Panc1 (cell line): ENCODE measurements at regions not wholly inside any gene's neighbourhood (a gene's known extent, or its start where the extent isn't known, plus 50 kb on each side); places are given as distances from the start of the nearest gene placed in this dataset.

ENCODE experiments used
- ATAC-seq: fragments of 200-7000 bp; cut with Tn5 transposase; 2 replicates; pipeline ENCODE4 v1.9.1; 2020; ENCODE audit warnings: mild to moderate bottlenecking, moderate library complexity
- BruUV-seq: library from RNA; stranded (reverse); fragments of 400-500 nt; replicated peaks from 2 replicates; lab custom pipeline; 2021; lab: Mats Ljungman, UMichigan
- CTCF ChIA-PET: fragments of 300-600 bp; sonication (Branson Sonifier 250); formaldehyde crosslinking; loops from one replicate; lab custom pipeline; 2022; ENCODE audit warnings: antibody characterized with exemption; lab: Charles Lee
- POLR2A ChIA-PET: fragments of 300-600 bp; sonication (Branson Sonifier 250); formaldehyde crosslinking; loops from one replicate; lab custom pipeline; 2022; ENCODE audit warnings: antibody characterized with exemption; lab: Charles Lee
- DNase-seq: peaks from one replicate; pipeline ENCODE4 v3.0.0-alpha.2; 2010; ENCODE audit warnings: low read depth, low spot score
- H3K27ac ChIP-seq: 2 replicates; pipeline ENCODE4 v1.5.1; 2011; ENCODE audit warnings: mild to moderate bottlenecking, low read length, inconsistent platforms
- H3K27me3 ChIP-seq: fragments of 200-500 bp; sonication (Bioruptor generic); 2 replicates; pipeline ENCODE4 v1.6.0; 2014; ENCODE audit warnings: low read length, inconsistent platforms; ENCODE audit not compliant: control insufficient read depth, insufficient read depth
- H3K36me3 ChIP-seq: fragments of 200-500 bp; sonication (Bioruptor generic); 2 replicates; pipeline ENCODE4 v1.5.1; 2014; ENCODE audit warnings: inconsistent platforms, mild to moderate bottlenecking, low read length, moderate library complexity; ENCODE audit not compliant: control insufficient read depth, insufficient read depth
- H3K4me1 ChIP-seq: 2 replicates; pipeline ENCODE4 v1.5.1; 2011; ENCODE audit warnings: inconsistent platforms, mild to moderate bottlenecking, low read length, moderate library complexity; ENCODE audit not compliant: control insufficient read depth, insufficient read depth
- H3K4me3 ChIP-seq, 2 experiments: 2 replicates each; pipeline ENCODE4 v1.5.1; 2011 to 2012; ENCODE audit warnings: low read depth in 2 of 2, low read length in 2 of 2, mild to moderate bottlenecking in 2 of 2, inconsistent platforms in 1 of 2, moderate library complexity in 1 of 2
- H3K9me3 ChIP-seq: fragments of 200-500 bp; sonication (Bioruptor generic); 2 replicates; pipeline ENCODE4 v1.5.1; 2014; ENCODE audit warnings: low read depth, mild to moderate bottlenecking, inconsistent platforms, low read length, moderate library complexity; ENCODE audit not compliant: control insufficient read depth, insufficient read depth
- POLR2AphosphoS5 ChIP-seq: IDR thresholded peaks from 2 replicates; pipeline ENCODE4 v1.6.1; 2012; ENCODE audit warnings: mild to moderate bottlenecking, low read depth, low read length, moderate library complexity
- SIN3A ChIP-seq: IDR thresholded peaks from 2 replicates; pipeline ENCODE4 v1.6.1; 2012; ENCODE audit warnings: low read depth, mild to moderate bottlenecking, low read length, moderate library complexity, borderline replicate concordance; ENCODE audit not compliant: insufficient read depth
- TCF7L2 ChIP-seq: IDR thresholded peaks from 2 replicates; pipeline ENCODE4 v1.6.1; 2011; ENCODE audit warnings: mild to moderate bottlenecking, low read depth, low read length, inconsistent platforms
- in situ Hi-C: cut with HindIII; loops from 2 replicates; pipeline ENCODE4 v1.10.0; 2016; ENCODE audit warnings: low sequenced_read_pairs, low pct_unique_long_range_greater_than_20kb
- intact Hi-C: fragments of 100-400 bp; cut with micrococcal nuclease; formaldehyde crosslinking; loops from one replicate; pipeline ENCODE4 v1.10.0; 2022; ENCODE audit not compliant: unreplicated experiment
- TF ChIP-seq, protein P1 (sequence below): fragments of 450-650 bp; IDR thresholded peaks from 2 replicates; pipeline ENCODE4 v1.5.1; 2017; ENCODE audit warnings: mild to moderate bottlenecking
- TF ChIP-seq, protein P2 (sequence below), 2 experiments: IDR thresholded peaks; 2 replicates each; pipeline ENCODE4 v1.6.1; 2011 to 2012; ENCODE audit warnings: low read depth in 2 of 2, control low read depth in 1 of 2, low read length in 1 of 2, mild to moderate bottlenecking in 1 of 2, moderate library complexity in 1 of 2; ENCODE audit not compliant: insufficient read depth in 1 of 2

DNA sequence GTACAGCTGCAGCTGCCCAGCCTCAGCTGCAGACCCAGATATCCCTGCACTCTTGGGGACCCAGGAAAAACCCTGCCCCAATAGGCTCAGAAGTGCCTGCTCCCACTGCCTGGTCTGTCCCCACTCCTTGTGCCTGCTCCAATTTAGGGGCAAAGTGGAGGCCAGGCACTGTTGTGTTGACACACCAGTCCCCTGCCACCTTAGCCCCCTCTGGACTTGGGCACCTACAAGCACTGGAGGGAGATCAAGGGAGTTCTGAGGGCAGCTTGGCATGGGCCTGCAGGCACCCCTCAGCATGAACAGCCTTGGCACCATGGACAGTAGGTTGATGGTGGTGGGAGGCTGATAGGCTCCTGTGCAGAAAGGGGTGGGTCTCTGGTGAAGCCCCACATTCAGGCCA is 2020.8 kb upstream of the ADGRL3 start:
- ChIA-PET POLR2A (no interaction called here), CTCF (no interaction called here)
- Histone ChIP-seq H3K4me1 (no peaks in the 10 kb centered on the region), H3K27me3 (no peaks in the 10 kb centered on the region), H3K9me3 (no peaks in the 10 kb centered on the region), H3K27ac (no peak overlapping the region), H3K4me3 (no peak overlapping the region), H3K36me3 (no peaks in the 10 kb centered on the region)
- no TSS peak for BruUV-seq
- TF ChIP-seq TCF7L2 (no peak), POLR2AphosphoS5 (no peak), SIN3A (no peak)
- TF ChIP-seq, protein P1, sequence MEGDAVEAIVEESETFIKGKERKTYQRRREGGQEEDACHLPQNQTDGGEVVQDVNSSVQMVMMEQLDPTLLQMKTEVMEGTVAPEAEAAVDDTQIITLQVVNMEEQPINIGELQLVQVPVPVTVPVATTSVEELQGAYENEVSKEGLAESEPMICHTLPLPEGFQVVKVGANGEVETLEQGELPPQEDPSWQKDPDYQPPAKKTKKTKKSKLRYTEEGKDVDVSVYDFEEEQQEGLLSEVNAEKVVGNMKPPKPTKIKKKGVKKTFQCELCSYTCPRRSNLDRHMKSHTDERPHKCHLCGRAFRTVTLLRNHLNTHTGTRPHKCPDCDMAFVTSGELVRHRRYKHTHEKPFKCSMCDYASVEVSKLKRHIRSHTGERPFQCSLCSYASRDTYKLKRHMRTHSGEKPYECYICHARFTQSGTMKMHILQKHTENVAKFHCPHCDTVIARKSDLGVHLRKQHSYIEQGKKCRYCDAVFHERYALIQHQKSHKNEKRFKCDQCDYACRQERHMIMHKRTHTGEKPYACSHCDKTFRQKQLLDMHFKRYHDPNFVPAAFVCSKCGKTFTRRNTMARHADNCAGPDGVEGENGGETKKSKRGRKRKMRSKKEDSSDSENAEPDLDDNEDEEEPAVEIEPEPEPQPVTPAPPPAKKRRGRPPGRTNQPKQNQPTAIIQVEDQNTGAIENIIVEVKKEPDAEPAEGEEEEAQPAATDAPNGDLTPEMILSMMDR = no peak
- TF ChIP-seq, protein P2, sequence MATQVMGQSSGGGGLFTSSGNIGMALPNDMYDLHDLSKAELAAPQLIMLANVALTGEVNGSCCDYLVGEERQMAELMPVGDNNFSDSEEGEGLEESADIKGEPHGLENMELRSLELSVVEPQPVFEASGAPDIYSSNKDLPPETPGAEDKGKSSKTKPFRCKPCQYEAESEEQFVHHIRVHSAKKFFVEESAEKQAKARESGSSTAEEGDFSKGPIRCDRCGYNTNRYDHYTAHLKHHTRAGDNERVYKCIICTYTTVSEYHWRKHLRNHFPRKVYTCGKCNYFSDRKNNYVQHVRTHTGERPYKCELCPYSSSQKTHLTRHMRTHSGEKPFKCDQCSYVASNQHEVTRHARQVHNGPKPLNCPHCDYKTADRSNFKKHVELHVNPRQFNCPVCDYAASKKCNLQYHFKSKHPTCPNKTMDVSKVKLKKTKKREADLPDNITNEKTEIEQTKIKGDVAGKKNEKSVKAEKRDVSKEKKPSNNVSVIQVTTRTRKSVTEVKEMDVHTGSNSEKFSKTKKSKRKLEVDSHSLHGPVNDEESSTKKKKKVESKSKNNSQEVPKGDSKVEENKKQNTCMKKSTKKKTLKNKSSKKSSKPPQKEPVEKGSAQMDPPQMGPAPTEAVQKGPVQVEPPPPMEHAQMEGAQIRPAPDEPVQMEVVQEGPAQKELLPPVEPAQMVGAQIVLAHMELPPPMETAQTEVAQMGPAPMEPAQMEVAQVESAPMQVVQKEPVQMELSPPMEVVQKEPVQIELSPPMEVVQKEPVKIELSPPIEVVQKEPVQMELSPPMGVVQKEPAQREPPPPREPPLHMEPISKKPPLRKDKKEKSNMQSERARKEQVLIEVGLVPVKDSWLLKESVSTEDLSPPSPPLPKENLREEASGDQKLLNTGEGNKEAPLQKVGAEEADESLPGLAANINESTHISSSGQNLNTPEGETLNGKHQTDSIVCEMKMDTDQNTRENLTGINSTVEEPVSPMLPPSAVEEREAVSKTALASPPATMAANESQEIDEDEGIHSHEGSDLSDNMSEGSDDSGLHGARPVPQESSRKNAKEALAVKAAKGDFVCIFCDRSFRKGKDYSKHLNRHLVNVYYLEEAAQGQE (IDR thresholded peaks at IDR 0.05; ENCODE audit: insufficient read depth in 1 of 2, low read depth in 2 of 2, low read length in 1 of 2) = no peak
- in situ Hi-C loops (no loop called here), intact Hi-C loops (no loop called here)
- DNase-seq (no peak), ATAC-seq (no peak)

DNA sequence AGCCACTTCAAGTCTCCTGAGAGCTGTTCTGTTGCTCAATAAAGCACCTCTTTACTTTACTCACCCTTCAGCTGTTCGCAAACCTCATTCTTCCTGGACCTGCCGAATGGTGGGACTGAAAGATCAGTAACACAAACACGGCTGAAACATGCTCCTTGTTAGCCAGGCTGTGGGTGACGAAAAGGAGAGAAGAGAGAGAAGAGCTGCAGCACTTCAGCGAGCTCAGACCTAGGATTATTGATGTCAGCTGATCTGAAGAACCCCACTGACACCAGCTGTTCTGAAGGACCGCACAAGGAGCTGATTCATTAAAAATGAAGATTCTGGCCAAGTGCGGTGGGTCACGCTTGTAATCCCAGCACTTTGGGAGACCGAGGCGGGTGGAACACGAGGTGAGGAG is 2020.0 kb upstream of the ADGRL3 start:
- no peak for TF ChIP-seq POLR2AphosphoS5
- TF ChIP-seq, protein P1 = no peak
- no peak for TF ChIP-seq SIN3A
- TF ChIP-seq TCF7L2 = no peak
- TF ChIP-seq, protein P2 (IDR thresholded peaks at IDR 0.05; ENCODE audit: insufficient read depth in 1 of 2, low read depth in 2 of 2, low read length in 1 of 2) = no peak
- ATAC-seq = no peak
- intact Hi-C loops = no loop called here
- no peaks in the 10 kb centered on the region for H3K4me1 ChIP-seq
- BruUV-seq = no TSS peak
- POLR2A ChIA-PET = no interaction called here
- in situ Hi-C loops = no loop called here
- H3K27ac ChIP-seq = no peak overlapping the region
- H3K27me3 ChIP-seq = no peaks in the 10 kb centered on the region
- CTCF ChIA-PET = no interaction called here
- no peak overlapping the region for H3K4me3 ChIP-seq
- no peaks in the 10 kb centered on the region for H3K9me3 ChIP-seq
- no peaks in the 10 kb centered on the region for H3K36me3 ChIP-seq
- DNase-seq = no peak
